Panc1 (cell line): ENCODE measurements at regions not wholly inside any gene's neighbourhood (a gene's known extent, or its start where the extent isn't known, plus 50 kb on each side); places are given as distances from the start of the nearest gene placed in this dataset.
"Not testable (repeated sequence)": the region's sequence is repeated elsewhere in the genome, so short reads cannot be mapped to it uniquely, and the experiment has no call there.

Experiments
- POLR2AphosphoS5 ChIP-seq: IDR thresholded peaks from 2 replicates; pipeline ENCODE4 v1.6.1; 2012; ENCODE audit warnings: mild to moderate bottlenecking, low read depth, low read length, moderate library complexity
- SIN3A ChIP-seq: IDR thresholded peaks from 2 replicates; pipeline ENCODE4 v1.6.1; 2012; ENCODE audit warnings: low read depth, mild to moderate bottlenecking, low read length, moderate library complexity, borderline replicate concordance; ENCODE audit not compliant: insufficient read depth
- TCF7L2 ChIP-seq: IDR thresholded peaks from 2 replicates; pipeline ENCODE4 v1.6.1; 2011; ENCODE audit warnings: mild to moderate bottlenecking, low read depth, low read length, inconsistent platforms
- TF ChIP-seq, protein P1 (sequence below): fragments of 450-650 bp; IDR thresholded peaks from 2 replicates; pipeline ENCODE4 v1.5.1; 2017; ENCODE audit warnings: mild to moderate bottlenecking
- TF ChIP-seq, protein P2 (sequence below), 2 experiments: IDR thresholded peaks; 2 replicates each; pipeline ENCODE4 v1.6.1; 2011 to 2012; ENCODE audit warnings: low read depth in 2 of 2, control low read depth in 1 of 2, low read length in 1 of 2, mild to moderate bottlenecking in 1 of 2, moderate library complexity in 1 of 2; ENCODE audit not compliant: insufficient read depth in 1 of 2

GRCh38 chr2:166766769-166767322 is 121.4 kb upstream of the XIRP2 start:
- TF ChIP-seq, protein P1, sequence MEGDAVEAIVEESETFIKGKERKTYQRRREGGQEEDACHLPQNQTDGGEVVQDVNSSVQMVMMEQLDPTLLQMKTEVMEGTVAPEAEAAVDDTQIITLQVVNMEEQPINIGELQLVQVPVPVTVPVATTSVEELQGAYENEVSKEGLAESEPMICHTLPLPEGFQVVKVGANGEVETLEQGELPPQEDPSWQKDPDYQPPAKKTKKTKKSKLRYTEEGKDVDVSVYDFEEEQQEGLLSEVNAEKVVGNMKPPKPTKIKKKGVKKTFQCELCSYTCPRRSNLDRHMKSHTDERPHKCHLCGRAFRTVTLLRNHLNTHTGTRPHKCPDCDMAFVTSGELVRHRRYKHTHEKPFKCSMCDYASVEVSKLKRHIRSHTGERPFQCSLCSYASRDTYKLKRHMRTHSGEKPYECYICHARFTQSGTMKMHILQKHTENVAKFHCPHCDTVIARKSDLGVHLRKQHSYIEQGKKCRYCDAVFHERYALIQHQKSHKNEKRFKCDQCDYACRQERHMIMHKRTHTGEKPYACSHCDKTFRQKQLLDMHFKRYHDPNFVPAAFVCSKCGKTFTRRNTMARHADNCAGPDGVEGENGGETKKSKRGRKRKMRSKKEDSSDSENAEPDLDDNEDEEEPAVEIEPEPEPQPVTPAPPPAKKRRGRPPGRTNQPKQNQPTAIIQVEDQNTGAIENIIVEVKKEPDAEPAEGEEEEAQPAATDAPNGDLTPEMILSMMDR = not testable (repeated sequence)
- TF ChIP-seq POLR2AphosphoS5, SIN3A, TCF7L2: not testable (repeated sequence)
- TF ChIP-seq, protein P2, sequence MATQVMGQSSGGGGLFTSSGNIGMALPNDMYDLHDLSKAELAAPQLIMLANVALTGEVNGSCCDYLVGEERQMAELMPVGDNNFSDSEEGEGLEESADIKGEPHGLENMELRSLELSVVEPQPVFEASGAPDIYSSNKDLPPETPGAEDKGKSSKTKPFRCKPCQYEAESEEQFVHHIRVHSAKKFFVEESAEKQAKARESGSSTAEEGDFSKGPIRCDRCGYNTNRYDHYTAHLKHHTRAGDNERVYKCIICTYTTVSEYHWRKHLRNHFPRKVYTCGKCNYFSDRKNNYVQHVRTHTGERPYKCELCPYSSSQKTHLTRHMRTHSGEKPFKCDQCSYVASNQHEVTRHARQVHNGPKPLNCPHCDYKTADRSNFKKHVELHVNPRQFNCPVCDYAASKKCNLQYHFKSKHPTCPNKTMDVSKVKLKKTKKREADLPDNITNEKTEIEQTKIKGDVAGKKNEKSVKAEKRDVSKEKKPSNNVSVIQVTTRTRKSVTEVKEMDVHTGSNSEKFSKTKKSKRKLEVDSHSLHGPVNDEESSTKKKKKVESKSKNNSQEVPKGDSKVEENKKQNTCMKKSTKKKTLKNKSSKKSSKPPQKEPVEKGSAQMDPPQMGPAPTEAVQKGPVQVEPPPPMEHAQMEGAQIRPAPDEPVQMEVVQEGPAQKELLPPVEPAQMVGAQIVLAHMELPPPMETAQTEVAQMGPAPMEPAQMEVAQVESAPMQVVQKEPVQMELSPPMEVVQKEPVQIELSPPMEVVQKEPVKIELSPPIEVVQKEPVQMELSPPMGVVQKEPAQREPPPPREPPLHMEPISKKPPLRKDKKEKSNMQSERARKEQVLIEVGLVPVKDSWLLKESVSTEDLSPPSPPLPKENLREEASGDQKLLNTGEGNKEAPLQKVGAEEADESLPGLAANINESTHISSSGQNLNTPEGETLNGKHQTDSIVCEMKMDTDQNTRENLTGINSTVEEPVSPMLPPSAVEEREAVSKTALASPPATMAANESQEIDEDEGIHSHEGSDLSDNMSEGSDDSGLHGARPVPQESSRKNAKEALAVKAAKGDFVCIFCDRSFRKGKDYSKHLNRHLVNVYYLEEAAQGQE (IDR thresholded peaks at IDR 0.05; ENCODE audit: insufficient read depth in 1 of 2, low read depth in 2 of 2, low read length in 1 of 2) = not testable (repeated sequence)
